Large intestine (tissue), 3 donors: ENCODE measurements at regions not wholly inside any gene's neighbourhood (a gene's known extent, or its start where the extent isn't known, plus 50 kb on each side); places are given as distances from the start of the nearest gene placed in this dataset.
"Not testable (repeated sequence)": the region's sequence is repeated elsewhere in the genome, so short reads cannot be mapped to it uniquely, and the experiment has no call there.

Experiments used
- DNase-seq, 2 donors: peaks; one replicate each; pipeline versions ENCODE4 v3.0.0 to v3.0.0-alpha.2; 2013
- H3K27ac ChIP-seq: one replicate; pipeline ENCODE4 v1.5.1; 2013; ENCODE audit warnings: low read length
- H3K27me3 ChIP-seq: 2 replicates; pipeline ENCODE4 v1.6.1; 2013; ENCODE audit warnings: low read length; ENCODE audit not compliant: control insufficient read depth, insufficient read depth
- H3K36me3 ChIP-seq: 2 replicates; pipeline ENCODE4 v1.6.1; 2013; ENCODE audit warnings: low read length; ENCODE audit not compliant: control insufficient read depth, insufficient read depth
- H3K4me1 ChIP-seq: one replicate; pipeline ENCODE4 v1.6.1; 2013; ENCODE audit warnings: low read length; ENCODE audit not compliant: control insufficient read depth, insufficient read depth
- H3K4me3 ChIP-seq: one replicate; pipeline ENCODE4 v1.5.1; 2013; ENCODE audit warnings: low read length
- H3K9me3 ChIP-seq: one replicate; pipeline ENCODE4 v1.6.1; 2013; ENCODE audit warnings: mild to moderate bottlenecking, low read depth, low read length, moderate library complexity; ENCODE audit not compliant: control insufficient read depth
- WGBS: methylation state at CpG from one replicate; pipeline ENCODE4 v1.1.5; 2013; ENCODE audit warnings: low lambda C conversion rate; ENCODE audit not compliant: insufficient coverage; 5-methylcytosine and 5-hydroxymethylcytosine counted together

DNA sequence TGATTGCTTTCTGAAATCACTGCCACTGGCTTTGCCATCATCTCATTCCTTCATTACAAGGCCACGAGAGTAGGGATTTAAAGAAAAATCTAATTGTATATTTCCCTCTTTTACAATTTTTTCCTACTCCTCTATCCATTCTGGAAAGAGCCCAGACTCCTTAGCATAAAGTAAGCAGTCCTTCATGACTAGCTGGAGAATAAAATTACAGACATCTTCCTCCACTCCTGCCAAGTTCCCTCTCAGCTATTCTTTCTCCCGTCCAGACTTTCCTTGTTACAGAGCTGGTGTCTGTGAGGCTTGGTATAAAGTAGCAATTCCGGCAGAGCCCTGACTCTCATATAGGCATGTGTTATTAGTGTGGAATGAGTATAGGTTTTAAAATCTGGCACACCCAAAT lies 806.8 kb downstream of the PLCL1 start:
- Histone ChIP-seq H3K4me3 (no peak overlapping the region), H3K27ac (no peak overlapping the region), H3K4me1 (no peaks in the 10 kb centered on the region), H3K36me3 (no peaks in the 10 kb centered on the region), H3K27me3 (no peaks in the 10 kb centered on the region), H3K9me3 (no peaks in the 10 kb centered on the region)
- DNase-seq = no peak
- 67% methylated on average over 1 of the region's 3 CpGs for WGBS

DNA sequence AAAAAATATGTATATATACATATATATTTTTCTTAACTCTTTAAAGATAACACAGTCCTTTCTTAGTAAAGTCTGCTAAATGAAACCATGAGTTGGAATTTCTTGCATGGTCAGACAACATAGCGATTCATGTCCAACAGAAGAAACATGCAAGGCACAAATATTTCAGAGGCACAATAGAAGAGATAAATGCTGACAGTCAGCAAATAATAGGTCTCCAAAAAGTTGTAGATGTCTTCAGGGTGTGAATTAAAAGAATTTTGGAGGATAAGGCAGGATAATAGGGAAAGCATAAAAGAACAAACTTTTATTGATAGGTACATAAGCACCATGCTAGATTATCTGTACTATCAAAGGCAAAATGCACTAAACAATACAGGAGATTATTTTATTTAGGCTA lies 800.2 kb downstream of the PLCL1 start:
- H3K27ac ChIP-seq = no peak overlapping the region
- no peaks in the 10 kb centered on the region for H3K9me3 ChIP-seq
- H3K36me3 ChIP-seq = no peaks in the 10 kb centered on the region
- H3K4me1 ChIP-seq = no peaks in the 10 kb centered on the region
- no CpG with 5 or more reads among the region's 1 CpG for WGBS
- no peak for DNase-seq
- H3K4me3 ChIP-seq = no peak overlapping the region
- H3K27me3 ChIP-seq = no peaks in the 10 kb centered on the region

DNA sequence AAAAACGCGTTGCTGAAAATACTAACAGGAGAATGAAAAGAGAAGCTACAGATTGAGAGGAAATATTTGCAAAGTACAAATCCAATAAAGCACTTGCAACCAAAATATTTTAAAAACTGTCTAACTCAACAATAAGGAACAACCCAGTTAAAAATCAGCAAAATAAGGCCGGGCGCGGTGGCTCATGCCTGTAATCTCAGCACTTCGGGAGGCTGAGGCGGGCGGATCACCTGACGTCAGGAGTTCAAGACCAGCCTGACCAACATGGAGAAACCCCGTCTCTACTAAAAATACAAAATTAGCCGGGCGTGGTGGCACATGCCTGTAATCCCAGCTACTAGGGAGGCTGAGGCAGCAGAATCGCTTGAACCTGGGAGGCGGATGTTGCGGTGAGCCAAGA lies 798.6 kb downstream of the PLCL1 start:
- H3K4me1 ChIP-seq, H3K27me3 ChIP-seq, H3K27ac ChIP-seq, DNase-seq, H3K36me3 ChIP-seq, H3K4me3 ChIP-seq, H3K9me3 ChIP-seq: not testable (repeated sequence)
- 95% methylated on average over 2 of the region's 15 CpGs for WGBS

DNA sequence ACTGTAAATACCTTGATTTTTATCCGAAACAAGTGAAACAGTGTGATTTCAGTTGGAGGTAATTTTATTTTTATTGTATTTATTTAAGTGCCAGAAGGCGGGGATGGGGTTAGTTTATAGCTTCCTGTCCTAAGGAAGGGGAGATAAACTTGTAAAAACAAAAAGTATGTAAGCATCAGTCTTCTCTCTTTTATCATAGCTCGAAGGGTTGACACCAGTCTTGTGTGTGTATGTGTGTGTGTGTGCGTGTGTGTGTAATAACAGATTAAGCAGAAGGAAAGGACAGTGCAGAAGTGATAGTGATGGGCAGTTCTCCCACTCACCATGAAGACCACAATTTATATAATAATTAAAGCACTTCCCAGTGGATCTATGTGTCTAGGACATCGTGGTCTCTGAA lies 793.3 kb downstream of the PLCL1 start:
- Histone ChIP-seq H3K4me1 (no peaks in the 10 kb centered on the region), H3K4me3 (no peak overlapping the region), H3K27ac (no peak overlapping the region), H3K36me3 (no peaks in the 10 kb centered on the region), H3K27me3 (no peaks in the 10 kb centered on the region), H3K9me3 (no peaks in the 10 kb centered on the region)
- DNase-seq = no peak
- WGBS = 18% methylated on average over 2 of the region's 5 CpGs

DNA sequence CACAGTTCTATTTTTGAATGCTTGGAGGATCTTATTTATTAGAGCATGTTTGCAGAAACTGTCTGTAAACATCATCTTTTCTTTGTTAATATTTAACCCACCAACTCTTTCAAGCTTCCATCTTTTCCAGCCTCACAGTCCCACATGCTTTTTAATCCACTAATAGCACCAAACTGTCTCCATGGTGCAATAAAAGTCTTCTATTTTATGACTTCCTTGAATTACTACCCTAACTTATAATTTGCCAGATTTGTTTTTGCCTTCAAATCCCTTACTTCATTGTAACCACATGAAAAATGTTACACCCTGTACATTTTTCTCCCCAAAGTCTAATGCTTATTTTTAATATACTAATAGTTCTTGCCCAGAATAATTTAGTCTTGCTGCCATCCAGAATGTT lies 792.6 kb downstream of the PLCL1 start:
- H3K4me3 ChIP-seq = no peak overlapping the region
- H3K9me3 ChIP-seq = no peaks in the 10 kb centered on the region
- no peaks in the 10 kb centered on the region for H3K27me3 ChIP-seq
- DNase-seq = peak in 1 of 2 donors; percentile 6
- no peak overlapping the region for H3K27ac ChIP-seq
- no peaks in the 10 kb centered on the region for H3K4me1 ChIP-seq
- no peaks in the 10 kb centered on the region for H3K36me3 ChIP-seq

DNA sequence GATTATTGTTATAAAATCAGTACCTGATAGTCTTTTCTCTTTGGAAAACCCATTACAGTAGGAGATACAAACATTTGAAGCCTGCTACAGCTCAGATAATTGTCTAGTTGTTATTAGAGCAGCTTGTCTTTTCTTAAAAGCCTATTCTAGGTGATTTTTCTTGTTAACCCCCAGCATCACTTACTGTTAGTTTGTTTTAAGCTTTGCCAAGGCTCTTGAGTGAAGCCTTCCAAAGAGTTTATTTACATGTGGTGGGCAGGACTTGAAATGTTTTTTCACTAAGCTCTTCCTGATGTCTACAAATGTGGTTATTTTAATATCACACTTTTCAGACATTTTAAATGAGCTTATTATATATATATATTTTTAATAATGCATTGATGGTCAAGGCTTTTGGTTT lies 791.3 kb downstream of the PLCL1 start:
- Histone ChIP-seq H3K4me1 (no peaks in the 10 kb centered on the region), H3K27ac (no peak overlapping the region), H3K4me3 (no peak overlapping the region)

DNA sequence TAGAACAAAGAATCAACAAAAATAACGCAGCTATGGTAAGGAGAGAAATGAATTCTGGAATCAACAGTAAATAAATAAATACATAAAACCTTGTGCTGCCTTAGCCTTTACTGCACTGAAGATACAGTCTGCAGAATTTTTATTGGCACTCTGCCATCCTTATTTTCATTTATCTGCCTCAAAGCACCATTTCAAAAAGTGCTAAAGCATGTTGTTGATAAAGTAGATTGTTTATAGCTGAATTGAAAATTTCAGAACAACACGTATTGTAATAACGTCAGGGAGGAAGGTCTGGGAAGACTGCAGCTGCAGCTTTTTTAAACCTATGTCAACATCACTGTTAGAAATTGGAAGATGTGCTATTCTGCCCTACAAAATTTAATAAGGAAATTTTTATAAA lies 787.2 kb downstream of the PLCL1 start:
- H3K4me3 ChIP-seq = no peak overlapping the region
- no peaks in the 10 kb centered on the region for H3K36me3 ChIP-seq
- H3K27ac ChIP-seq = no peak overlapping the region
- H3K4me1 ChIP-seq = peaks cover 9% of the 10 kb centered on the region
- DNase-seq = no peak
- no peaks in the 10 kb centered on the region for H3K27me3 ChIP-seq
- H3K9me3 ChIP-seq = no peaks in the 10 kb centered on the region
- WGBS = 57% methylated on average over 1 of the region's 3 CpGs

More for the DNA sequence above, 791.3 kb downstream of the PLCL1 start:
- DNase-seq = no peak
- H3K36me3 ChIP-seq = no peaks in the 10 kb centered on the region
- no peaks in the 10 kb centered on the region for H3K9me3 ChIP-seq
- H3K27me3 ChIP-seq = no peaks in the 10 kb centered on the region

DNA sequence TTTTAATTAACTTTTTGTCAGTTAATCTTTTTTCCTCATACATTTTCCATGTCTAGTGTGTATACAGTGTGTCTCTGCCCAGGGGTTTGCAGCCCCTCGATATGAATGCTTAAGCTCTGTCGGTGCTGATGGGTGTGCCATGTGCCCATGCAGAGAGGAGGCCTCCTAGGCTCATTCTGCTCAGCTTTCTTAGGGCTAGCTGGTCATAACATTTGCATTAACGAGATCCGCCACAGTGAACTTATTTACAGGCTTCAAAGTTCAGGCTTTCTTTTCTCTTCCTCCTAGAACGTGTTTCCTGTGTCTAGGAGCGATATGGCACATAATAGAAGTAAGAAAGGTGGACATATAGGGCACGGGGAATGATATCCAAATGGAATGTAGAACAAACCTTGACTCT lies 783.3 kb downstream of the PLCL1 start:
- no peaks in the 10 kb centered on the region for H3K9me3 ChIP-seq
- H3K27me3 ChIP-seq = no peaks in the 10 kb centered on the region
- H3K4me3 ChIP-seq = no peak overlapping the region
- peaks cover 9% of the 10 kb centered on the region for H3K4me1 ChIP-seq
- no CpG with 5 or more reads among the region's 7 CpGs for WGBS
- peak overlapping the region; percentile 32 for H3K27ac ChIP-seq
- DNase-seq = peak; percentile 42 to 71
- no peaks in the 10 kb centered on the region for H3K36me3 ChIP-seq

DNA sequence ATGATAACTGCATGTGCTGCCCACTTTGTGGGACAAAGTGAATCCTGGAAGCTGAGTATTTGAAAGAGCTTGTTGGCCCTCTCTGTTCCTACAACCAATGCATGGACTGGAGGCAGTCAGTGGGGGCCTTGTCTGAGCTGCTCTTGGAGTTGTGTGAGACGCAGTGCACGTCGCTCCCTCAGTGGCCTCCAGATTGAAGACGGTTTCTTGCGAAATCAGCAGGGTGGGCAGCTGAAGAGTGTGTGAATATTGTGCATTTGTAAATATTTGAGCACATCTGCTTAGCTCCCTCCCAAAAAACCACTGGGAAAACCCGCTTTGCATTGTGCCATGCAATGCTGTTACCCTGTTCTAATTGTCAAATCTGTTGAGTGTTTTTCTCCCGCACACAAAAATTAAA lies 782.8 kb downstream of the PLCL1 start:
- Histone ChIP-seq H3K4me1 (peaks cover 9% of the 10 kb centered on the region), H3K36me3 (no peaks in the 10 kb centered on the region), H3K27ac (no peak overlapping the region), H3K4me3 (no peak overlapping the region), H3K27me3 (no peaks in the 10 kb centered on the region), H3K9me3 (no peaks in the 10 kb centered on the region)
- no CpG with 5 or more reads among the region's 7 CpGs for WGBS
- DNase-seq = no peak

DNA sequence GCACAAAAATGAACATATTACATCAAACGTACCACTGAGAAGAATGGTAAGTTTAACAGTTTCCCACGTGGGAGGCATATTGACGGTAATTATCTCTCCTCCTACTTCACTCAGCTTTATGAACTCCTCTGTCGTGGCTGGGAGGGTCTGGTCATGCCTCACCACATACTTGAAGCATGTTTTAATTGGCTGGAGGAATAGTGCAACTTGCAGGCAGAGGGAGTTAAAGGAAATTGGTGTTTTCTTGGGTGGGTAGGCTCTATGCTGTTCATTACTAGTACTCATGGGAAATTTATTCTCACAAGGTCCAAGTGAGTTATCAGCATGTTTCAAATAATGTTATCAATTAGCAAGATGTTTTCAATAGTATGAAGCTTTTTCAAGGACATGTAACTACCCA lies 767.0 kb downstream of the PLCL1 start:
- H3K4me1 ChIP-seq = no peaks in the 10 kb centered on the region
- H3K4me3 ChIP-seq = no peak overlapping the region
- H3K36me3 ChIP-seq = no peaks in the 10 kb centered on the region
- no peaks in the 10 kb centered on the region for H3K27me3 ChIP-seq
- H3K27ac ChIP-seq = no peak overlapping the region
- no peaks in the 10 kb centered on the region for H3K9me3 ChIP-seq
- WGBS = no CpG with 5 or more reads among the region's 4 CpGs
- DNase-seq = no peak

DNA sequence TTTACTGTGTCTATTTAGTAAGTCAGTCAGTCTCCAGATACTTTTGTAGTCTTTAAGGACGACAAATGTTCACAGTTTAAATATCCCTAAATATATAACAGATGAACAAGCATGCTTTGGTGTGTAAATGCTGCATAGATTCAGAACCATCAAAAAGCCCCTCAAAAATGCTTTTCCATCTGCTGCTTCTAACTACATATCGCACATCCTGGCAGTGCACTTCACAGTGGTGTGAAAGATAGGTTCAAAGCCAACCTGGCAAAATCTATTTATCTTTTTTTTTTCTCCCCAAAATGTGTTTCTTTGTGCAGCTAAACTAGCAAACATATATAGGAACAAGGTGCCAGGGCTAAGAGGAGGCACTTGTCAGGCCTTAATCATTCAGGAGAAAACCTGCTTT lies 753.8 kb downstream of the PLCL1 start:
- H3K27ac ChIP-seq = no peak overlapping the region
- no peak for DNase-seq
- no peaks in the 10 kb centered on the region for H3K36me3 ChIP-seq
- no CpG with 5 or more reads among the region's 2 CpGs for WGBS
- H3K27me3 ChIP-seq = no peaks in the 10 kb centered on the region
- H3K4me1 ChIP-seq = no peaks in the 10 kb centered on the region
- peaks cover 5% of the 10 kb centered on the region for H3K9me3 ChIP-seq
- no peak overlapping the region for H3K4me3 ChIP-seq
